Omental fat pad (tissue), 3 donors: ENCODE measurements at regions not wholly inside any gene's neighbourhood (a gene's known extent, or its start where the extent isn't known, plus 50 kb on each side); places are given as distances from the start of the nearest gene placed in this dataset.

Source experiments
- ATAC-seq: fragments of 150-250 bp; one replicate; pipeline ENCODE4 v1.9.1; 2016; ENCODE audit warnings: mild to moderate bottlenecking, moderate library complexity; ENCODE audit not compliant: low FRiP score
- DNase-seq: peaks from one replicate; pipeline ENCODE4 v3.0.0-alpha.2; 2019; ENCODE audit warnings: low spot score
- TF ChIP-seq, protein P1 (sequence below), 3 donors: fragments of 450-650 bp; IDR thresholded peaks; one replicate each; pipeline ENCODE4 v1.5.1; 2016 to 2017; ENCODE audit warnings: antibody characterized with exemption in 3 of 3, mild to moderate bottlenecking in 3 of 3, moderate library complexity in 2 of 3

DNA sequence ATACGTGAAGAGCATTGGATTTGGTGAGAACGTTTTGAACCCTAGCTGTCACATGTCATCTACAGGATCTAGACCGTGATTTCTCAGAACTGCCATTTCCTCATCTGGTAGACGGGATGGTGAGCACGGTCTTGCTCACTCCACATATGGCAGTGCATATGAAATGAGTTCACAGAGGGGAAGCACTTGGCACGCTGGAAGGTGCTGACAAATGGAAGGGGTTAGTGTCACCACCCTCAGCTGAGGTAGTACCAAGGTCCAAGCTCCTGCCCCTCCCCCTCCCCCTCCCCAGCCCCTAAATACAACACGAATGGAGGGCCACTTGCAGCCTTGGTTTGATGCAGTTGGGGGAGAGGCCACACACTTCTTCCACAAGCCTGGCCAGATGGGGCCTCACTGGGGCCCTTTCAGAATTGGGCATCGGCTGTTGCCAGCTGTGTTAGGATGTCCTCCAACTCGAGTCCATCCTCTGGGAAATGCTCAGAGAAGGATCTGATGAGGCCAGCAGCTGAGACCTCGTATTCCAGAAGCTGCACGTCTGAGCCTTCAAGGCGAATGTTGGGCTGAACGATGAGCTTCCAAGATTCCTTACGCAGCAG, 322.4 kb downstream of the ANXA1 start:
- TF ChIP-seq, protein P1, sequence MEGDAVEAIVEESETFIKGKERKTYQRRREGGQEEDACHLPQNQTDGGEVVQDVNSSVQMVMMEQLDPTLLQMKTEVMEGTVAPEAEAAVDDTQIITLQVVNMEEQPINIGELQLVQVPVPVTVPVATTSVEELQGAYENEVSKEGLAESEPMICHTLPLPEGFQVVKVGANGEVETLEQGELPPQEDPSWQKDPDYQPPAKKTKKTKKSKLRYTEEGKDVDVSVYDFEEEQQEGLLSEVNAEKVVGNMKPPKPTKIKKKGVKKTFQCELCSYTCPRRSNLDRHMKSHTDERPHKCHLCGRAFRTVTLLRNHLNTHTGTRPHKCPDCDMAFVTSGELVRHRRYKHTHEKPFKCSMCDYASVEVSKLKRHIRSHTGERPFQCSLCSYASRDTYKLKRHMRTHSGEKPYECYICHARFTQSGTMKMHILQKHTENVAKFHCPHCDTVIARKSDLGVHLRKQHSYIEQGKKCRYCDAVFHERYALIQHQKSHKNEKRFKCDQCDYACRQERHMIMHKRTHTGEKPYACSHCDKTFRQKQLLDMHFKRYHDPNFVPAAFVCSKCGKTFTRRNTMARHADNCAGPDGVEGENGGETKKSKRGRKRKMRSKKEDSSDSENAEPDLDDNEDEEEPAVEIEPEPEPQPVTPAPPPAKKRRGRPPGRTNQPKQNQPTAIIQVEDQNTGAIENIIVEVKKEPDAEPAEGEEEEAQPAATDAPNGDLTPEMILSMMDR (IDR thresholded peaks at IDR 0.05), result no peak
- DNase-seq, result no peak
- ATAC-seq, result no peak

GRCh38 chr9:73474625-73475024, 323.0 kb downstream of the ANXA1 start:
- no peak for ATAC-seq
- no peak for DNase-seq
- TF ChIP-seq, protein P1 (IDR thresholded peaks at IDR 0.05), result no peak

GRCh38 chr9:73494894-73495293, 343.2 kb downstream of the ANXA1 start:
- ATAC-seq (no peak), DNase-seq (no peak)
- TF ChIP-seq, protein P1 (IDR thresholded peaks at IDR 0.05), result no peak

DNA sequence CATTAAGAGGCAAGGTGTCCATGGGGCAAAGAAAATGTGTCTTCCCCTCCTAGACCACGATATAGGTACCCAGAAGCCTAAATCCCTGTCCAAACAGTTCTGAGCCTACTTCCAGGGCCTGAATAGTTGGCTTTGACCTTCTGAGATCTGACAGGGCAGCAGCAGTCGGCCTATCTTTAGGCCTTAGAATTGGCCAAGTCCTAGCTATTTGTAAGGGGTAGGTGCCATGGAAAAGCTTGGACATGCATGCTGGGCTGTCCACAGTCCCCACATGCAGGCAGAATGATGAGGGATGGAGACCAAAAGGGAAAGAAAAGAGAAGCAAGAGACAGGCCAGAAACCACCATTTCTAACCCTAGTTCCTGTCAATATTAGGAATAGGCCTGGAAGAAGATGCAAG, 346.1 kb downstream of the ANXA1 start:
- no peak for ATAC-seq
- no peak for DNase-seq
- TF ChIP-seq, protein P1 (IDR thresholded peaks at IDR 0.05), result no peak

DNA sequence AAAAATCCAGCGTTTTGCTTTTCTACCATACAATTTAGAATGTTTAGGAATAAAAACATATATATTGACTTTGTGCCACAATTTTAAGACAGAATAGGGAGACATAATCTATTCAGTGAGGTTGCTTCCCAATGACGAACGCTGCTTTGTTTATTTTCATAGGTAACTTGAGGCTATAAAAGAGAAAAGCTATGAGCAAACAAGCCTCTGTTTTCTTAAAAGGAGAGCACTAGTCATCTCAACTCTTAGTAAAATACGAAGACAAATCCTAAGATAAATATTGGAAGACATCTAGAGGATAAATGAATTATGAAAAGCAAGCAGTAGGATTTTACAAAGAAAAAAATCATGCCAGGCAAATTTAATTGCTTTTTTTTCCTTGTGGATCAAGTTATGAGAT, 363.6 kb downstream of the ANXA1 start:
- TF ChIP-seq, protein P1 (IDR thresholded peaks at IDR 0.05), result no peak
- DNase-seq (no peak), ATAC-seq (no peak)

GRCh38 chr9:73523391-73523790, 371.7 kb downstream of the ANXA1 start:
- DNase-seq (no peak), ATAC-seq (no peak)
- TF ChIP-seq, protein P1 (IDR thresholded peaks at IDR 0.05), result no peak

DNA sequence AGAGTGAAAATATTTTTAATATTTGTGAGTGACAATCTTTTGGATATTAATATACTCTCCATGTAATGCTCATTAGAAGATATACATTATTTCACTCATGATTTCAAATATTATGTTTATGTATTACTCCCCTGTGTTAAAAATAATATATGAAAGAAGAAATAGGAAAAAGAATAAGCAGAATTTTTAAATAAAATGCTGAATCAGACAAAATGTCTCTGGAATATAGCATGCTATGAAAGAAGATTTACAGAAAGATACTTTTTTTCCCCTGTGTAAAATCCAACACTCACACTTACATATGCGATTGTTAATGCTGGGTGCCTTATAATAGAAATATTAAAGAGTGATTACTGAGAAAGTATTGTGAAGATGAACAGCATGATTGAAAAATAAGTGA, 373.7 kb downstream of the ANXA1 start:
- DNase-seq (no peak), ATAC-seq (no peak)
- TF ChIP-seq, protein P1 (IDR thresholded peaks at IDR 0.05), result no peak
